ENCODE measurements at regions not wholly inside any gene's neighbourhood (a gene's known extent, or its start where the extent isn't known, plus 50 kb on each side); places are given as distances from the start of the nearest gene placed in this dataset.

GRCh38 chr4:141560056-141560455, 76.3 kb upstream of the IL15 start:
- TF ChIP-seq POLR2A (IDR thresholded peaks at IDR 0.05) (no peak), CTCF (IDR thresholded peaks at IDR 0.05) (no peak)
